SK-N-MC (cell line): ENCODE measurements at regions not wholly inside any gene's neighbourhood (a gene's known extent, or its start where the extent isn't known, plus 50 kb on each side); places are given as distances from the start of the nearest gene placed in this dataset.
"Not testable (repeated sequence)": the region's sequence is repeated elsewhere in the genome, so short reads cannot be mapped to it uniquely, and the experiment has no call there.

Source experiments
- DNase-seq: peaks from one replicate; pipeline ENCODE4 v3.0.0-alpha.2; 2011; ENCODE audit warnings: low read depth, low spot score
- H3K27ac ChIP-seq: fragments of 200-600 bp; sonication (generic); 2 replicates; pipeline ENCODE4 v1.5.1; 2016; ENCODE audit warnings: mixed run types
- H3K36me3 ChIP-seq: fragments of 200-600 bp; sonication (generic); 2 replicates; pipeline ENCODE4 v1.6.1; 2017; ENCODE audit warnings: antibody characterized with exemption, low read length, mixed read lengths; ENCODE audit not compliant: insufficient read depth
- H3K4me3 ChIP-seq: fragments of 200-600 bp; sonication (generic); 2 replicates; pipeline ENCODE4 v1.5.1; 2016
- H3K9ac ChIP-seq: fragments of 200-600 bp; sonication (generic); 2 replicates; pipeline ENCODE4 v1.8.0; 2017; ENCODE audit warnings: mixed run types, mixed read lengths; ENCODE audit not compliant: insufficient read length
- H3K9me3 ChIP-seq: fragments of 200-600 bp; sonication (generic); 2 replicates; pipeline ENCODE4 v1.6.1; 2017; ENCODE audit warnings: low read depth, mild to moderate bottlenecking, antibody characterized with exemption, low read length, moderate library complexity, mixed read lengths
- EZH2 ChIP-seq: fragments of 200-600 bp; sonication (generic); IDR thresholded peaks from one replicate; pipeline ENCODE4 v1.6.1; 2017; ENCODE audit warnings: antibody characterized with exemption
- FOXP2 ChIP-seq: optimal IDR thresholded peaks from 2 replicates; pipeline ENCODE3; 2011; ENCODE audit warnings: mild to moderate bottlenecking, moderate library complexity; ENCODE audit not compliant: insufficient read depth; ENCODE audit errors: extremely low read length, control extremely low read depth
- POLR2AphosphoS5 ChIP-seq: IDR thresholded peaks from 2 replicates; pipeline ENCODE4 v1.6.1; 2012; ENCODE audit warnings: mild to moderate bottlenecking, low read depth, low read length, borderline replicate concordance

DNA sequence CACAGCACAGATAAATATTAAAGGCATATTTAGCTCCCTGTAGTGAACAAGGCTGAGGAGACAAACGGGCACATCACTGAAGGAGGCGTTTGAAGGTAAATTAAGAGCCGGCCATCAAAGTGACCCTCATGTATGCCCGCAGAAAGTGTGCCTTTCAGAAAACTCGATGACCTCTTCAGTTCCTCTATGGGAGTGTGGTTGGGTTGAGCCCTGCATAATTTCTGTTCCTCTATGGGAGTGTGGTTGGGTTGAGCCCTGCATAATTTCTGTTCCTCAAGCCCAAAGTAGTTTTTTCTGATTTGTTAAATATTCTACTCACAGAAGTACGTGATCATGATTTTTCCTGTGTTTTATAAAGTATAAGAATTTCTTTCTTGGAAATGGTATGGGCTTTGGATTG, 568.5 kb downstream of the TSN start:
- Histone ChIP-seq H3K36me3 (no peaks in the 10 kb centered on the region), H3K9me3 (no peaks in the 10 kb centered on the region), H3K4me3 (no peak overlapping the region), H3K27ac (no peak overlapping the region), H3K9ac (no peak overlapping the region)
- TF ChIP-seq EZH2, result no peak
- TF ChIP-seq POLR2AphosphoS5, result no peak
- TF ChIP-seq FOXP2, result no peak
- DNase-seq, result no peak

GRCh38 chr2:122326471-122326870, 571.0 kb downstream of the TSN start:
- no peak overlapping the region for H3K27ac ChIP-seq
- DNase-seq, result no peak
- no peak overlapping the region for H3K4me3 ChIP-seq
- TF ChIP-seq FOXP2, result no peak
- no peak for TF ChIP-seq POLR2AphosphoS5
- no peak for TF ChIP-seq EZH2
- H3K9me3 ChIP-seq, result no peaks in the 10 kb centered on the region
- no peaks in the 10 kb centered on the region for H3K36me3 ChIP-seq
- no peak overlapping the region for H3K9ac ChIP-seq

GRCh38 chr2:122328816-122329215, 573.4 kb downstream of the TSN start:
- TF ChIP-seq FOXP2, result no peak
- TF ChIP-seq POLR2AphosphoS5, result no peak
- DNase-seq, result no peak
- no peak overlapping the region for H3K27ac ChIP-seq

GRCh38 chr2:122329278-122329677, 573.8 kb downstream of the TSN start:
- no peak overlapping the region for H3K9ac ChIP-seq
- no peaks in the 10 kb centered on the region for H3K36me3 ChIP-seq
- H3K27ac ChIP-seq, result no peak overlapping the region
- H3K4me3 ChIP-seq, result no peak overlapping the region
- TF ChIP-seq EZH2 (no peak), FOXP2 (no peak), POLR2AphosphoS5 (no peak)
- H3K9me3 ChIP-seq, result no peaks in the 10 kb centered on the region
- DNase-seq, result no peak

More at GRCh38 chr2:122328816-122329215, 573.4 kb downstream of the TSN start:
- Histone ChIP-seq H3K9ac (no peak overlapping the region), H3K36me3 (no peaks in the 10 kb centered on the region), H3K9me3 (no peaks in the 10 kb centered on the region), H3K4me3 (no peak overlapping the region)

DNA sequence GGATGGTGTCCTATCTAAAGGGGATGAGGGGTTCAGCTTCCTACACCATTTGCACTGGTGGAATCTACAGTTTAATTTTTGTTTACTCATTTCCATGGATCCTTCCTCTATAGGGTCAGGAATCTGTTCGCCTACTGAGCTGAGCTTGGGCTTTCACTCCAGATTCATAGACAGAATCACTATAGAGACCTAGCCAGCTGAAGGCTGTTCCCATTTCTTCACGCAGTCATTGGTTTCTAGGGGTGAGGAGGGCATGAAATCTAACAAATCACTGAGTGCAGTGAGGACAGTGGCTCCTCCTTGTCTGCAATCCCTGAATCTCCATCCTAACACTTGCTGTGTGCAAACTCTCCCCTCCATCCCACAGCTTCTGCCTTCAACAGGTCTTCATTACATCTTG, 578.5 kb downstream of the TSN start:
- no peak overlapping the region for H3K9ac ChIP-seq
- H3K4me3 ChIP-seq, result no peak overlapping the region
- TF ChIP-seq FOXP2 (no peak), POLR2AphosphoS5 (no peak), EZH2 (no peak)
- H3K9me3 ChIP-seq, result no peaks in the 10 kb centered on the region
- no peaks in the 10 kb centered on the region for H3K36me3 ChIP-seq
- H3K27ac ChIP-seq, result no peak overlapping the region
- no peak for DNase-seq

DNA sequence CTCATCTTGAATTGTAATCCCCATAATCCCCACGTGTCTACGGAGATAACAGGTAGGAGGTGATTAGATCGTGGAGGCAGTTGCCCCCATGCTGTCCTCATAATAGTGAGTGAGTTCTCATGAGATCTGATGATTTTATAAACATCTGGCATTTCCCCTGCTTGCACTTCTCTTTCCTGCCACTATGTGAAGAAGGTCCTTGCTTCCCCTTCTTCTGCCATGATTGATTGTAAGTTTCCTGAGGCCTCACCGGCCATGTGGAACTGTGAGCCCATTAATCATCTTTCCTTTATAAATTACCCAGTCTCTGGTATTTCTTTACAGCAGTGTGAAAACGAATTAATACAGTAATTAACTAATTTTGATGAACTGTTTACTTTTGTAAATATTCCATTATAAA, 582.5 kb downstream of the TSN start:
- Histone ChIP-seq H3K27ac (no peak overlapping the region), H3K36me3 (no peaks in the 10 kb centered on the region), H3K4me3 (no peak overlapping the region), H3K9ac (no peak overlapping the region), H3K9me3 (no peaks in the 10 kb centered on the region)
- DNase-seq, result no peak
- TF ChIP-seq FOXP2, result no peak
- no peak for TF ChIP-seq EZH2
- TF ChIP-seq POLR2AphosphoS5, result no peak

DNA sequence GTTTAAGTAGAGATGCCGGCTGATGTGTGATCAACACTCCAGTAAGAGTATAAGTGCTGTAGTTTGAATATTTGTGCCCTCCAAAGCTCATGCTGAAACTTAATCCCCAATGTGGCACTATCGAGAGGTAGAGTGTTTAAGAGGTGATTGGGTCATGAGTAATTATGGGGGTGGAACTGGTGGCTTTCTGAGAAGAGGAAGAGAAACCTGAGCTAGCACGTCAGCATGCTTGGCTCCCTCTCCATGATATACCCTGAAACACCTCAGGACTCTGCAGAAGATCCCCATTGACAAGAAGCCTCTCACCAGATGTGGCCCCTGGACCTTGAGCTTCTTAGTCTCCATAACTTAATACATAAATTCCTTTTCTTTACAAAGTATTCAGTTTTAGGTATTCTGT, 584.8 kb downstream of the TSN start:
- H3K36me3 ChIP-seq, result no peaks in the 10 kb centered on the region
- no peak overlapping the region for H3K27ac ChIP-seq
- H3K4me3 ChIP-seq, result no peak overlapping the region
- no peak for DNase-seq
- H3K9ac ChIP-seq, result no peak overlapping the region
- no peak for TF ChIP-seq FOXP2
- TF ChIP-seq POLR2AphosphoS5, result no peak
- TF ChIP-seq EZH2, result no peak
- H3K9me3 ChIP-seq, result no peaks in the 10 kb centered on the region

DNA sequence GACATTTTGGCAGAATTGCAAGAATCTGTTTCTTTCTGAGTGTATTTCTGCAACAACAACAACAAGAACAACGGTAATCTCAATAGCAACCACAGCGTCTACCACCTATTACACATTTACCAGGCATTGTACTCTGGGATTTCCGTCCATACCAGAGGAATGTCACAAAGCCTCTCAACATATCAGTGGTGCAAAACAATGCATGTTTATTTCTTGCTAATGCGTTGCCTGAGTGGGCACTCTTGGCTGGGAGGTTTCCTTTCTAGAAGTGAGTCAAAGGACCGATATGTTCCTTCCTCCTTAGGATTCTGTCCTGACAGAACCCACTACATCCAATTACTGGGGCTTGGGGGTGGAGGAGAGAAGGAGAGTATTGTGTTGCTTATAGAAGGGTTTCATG, 585.6 kb downstream of the TSN start:
- Histone ChIP-seq H3K9ac (no peak overlapping the region), H3K36me3 (no peaks in the 10 kb centered on the region), H3K27ac (no peak overlapping the region), H3K4me3 (no peak overlapping the region), H3K9me3 (no peaks in the 10 kb centered on the region)
- no peak for DNase-seq
- TF ChIP-seq POLR2AphosphoS5 (no peak), EZH2 (no peak), FOXP2 (no peak)

GRCh38 chr2:122352151-122352550, 596.7 kb downstream of the TSN start:
- H3K9ac ChIP-seq, H3K9me3 ChIP-seq, H3K27ac ChIP-seq, H3K36me3 ChIP-seq, H3K4me3 ChIP-seq, DNase-seq: not testable (repeated sequence)

GRCh38 chr2:122357998-122358397, 602.5 kb downstream of the TSN start:
- Histone ChIP-seq H3K27ac (no peak overlapping the region), H3K9ac (no peak overlapping the region), H3K9me3 (no peaks in the 10 kb centered on the region), H3K4me3 (no peak overlapping the region), H3K36me3 (no peaks in the 10 kb centered on the region)
- TF ChIP-seq FOXP2, result no peak
- TF ChIP-seq EZH2, result no peak
- TF ChIP-seq POLR2AphosphoS5, result no peak
- no peak for DNase-seq
